Ishikawa (cell line): ENCODE measurements at regions not wholly inside any gene's neighbourhood (a gene's known extent, or its start where the extent isn't known, plus 50 kb on each side); places are given as distances from the start of the nearest gene placed in this dataset.

Experiments
- CEBPB ChIP-seq: IDR thresholded peaks from 2 replicates; pipeline ENCODE4 v1.6.1; 2012
- CREB1 ChIP-seq: IDR thresholded peaks from 2 replicates; pipeline ENCODE4 v1.6.1; 2012; ENCODE audit warnings: low read depth
- EGR1 ChIP-seq: IDR thresholded peaks from 2 replicates; pipeline ENCODE4 v1.6.1; 2012
- EP300 ChIP-seq: IDR thresholded peaks from 2 replicates; pipeline ENCODE4 v1.6.1; 2012; ENCODE audit warnings: borderline replicate concordance
- FOXM1 ChIP-seq: IDR thresholded peaks from 2 replicates; pipeline ENCODE4 v1.6.1; 2012; ENCODE audit warnings: low read depth, borderline replicate concordance
- NFIC ChIP-seq: IDR thresholded peaks from 2 replicates; pipeline ENCODE4 v1.6.1; 2012
- RAD21 ChIP-seq: IDR thresholded peaks from 2 replicates; pipeline ENCODE4 v1.6.1; 2012; ENCODE audit warnings: low read depth
- TAF1 ChIP-seq: IDR thresholded peaks from 2 replicates; pipeline ENCODE4 v1.6.1; 2012; ENCODE audit warnings: low read depth, mild to moderate bottlenecking
- TCF12 ChIP-seq: IDR thresholded peaks from 2 replicates; pipeline ENCODE4 v1.6.1; 2012; ENCODE audit warnings: low read depth
- TEAD4 ChIP-seq: IDR thresholded peaks from 2 replicates; pipeline ENCODE4 v1.6.1; 2012
- YY1 ChIP-seq: IDR thresholded peaks from 2 replicates; pipeline ENCODE4 v1.6.1; 2012; ENCODE audit warnings: low read depth
- ZBTB7A ChIP-seq: IDR thresholded peaks from 2 replicates; pipeline ENCODE4 v1.6.1; 2012; ENCODE audit warnings: low read depth
- TF ChIP-seq, protein P1 (sequence below): IDR thresholded peaks from 2 replicates; pipeline ENCODE4 v1.6.1; 2012; ENCODE audit warnings: low read depth, mild to moderate bottlenecking
- TF ChIP-seq, protein P2 (sequence below): IDR thresholded peaks from 2 replicates; pipeline ENCODE4 v1.6.1; 2012
- TF ChIP-seq, protein P3 (sequence below): IDR thresholded peaks from 2 replicates; pipeline ENCODE4 v1.6.1; 2012

DNA sequence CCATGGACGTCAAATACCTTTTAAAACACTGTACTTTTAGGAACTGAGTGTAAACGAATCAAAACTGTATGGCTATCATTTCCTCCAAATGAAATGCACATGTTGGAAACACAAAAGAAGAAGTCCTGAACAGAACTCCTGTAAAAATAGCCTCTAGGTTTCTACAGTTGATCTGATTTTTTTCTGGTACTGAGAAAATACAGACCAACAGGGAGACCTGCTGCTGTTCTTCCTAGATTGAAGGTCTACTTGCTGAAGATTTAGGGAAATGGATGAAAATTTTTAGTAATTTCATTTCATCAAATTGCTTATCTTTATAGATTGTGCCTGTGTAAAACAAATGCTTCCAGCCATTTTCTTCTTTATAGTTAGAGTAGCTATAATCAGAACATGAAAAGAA lies 520.4 kb downstream of the SLITRK6 start:
- no peak for TF ChIP-seq YY1
- TF ChIP-seq, protein P1, sequence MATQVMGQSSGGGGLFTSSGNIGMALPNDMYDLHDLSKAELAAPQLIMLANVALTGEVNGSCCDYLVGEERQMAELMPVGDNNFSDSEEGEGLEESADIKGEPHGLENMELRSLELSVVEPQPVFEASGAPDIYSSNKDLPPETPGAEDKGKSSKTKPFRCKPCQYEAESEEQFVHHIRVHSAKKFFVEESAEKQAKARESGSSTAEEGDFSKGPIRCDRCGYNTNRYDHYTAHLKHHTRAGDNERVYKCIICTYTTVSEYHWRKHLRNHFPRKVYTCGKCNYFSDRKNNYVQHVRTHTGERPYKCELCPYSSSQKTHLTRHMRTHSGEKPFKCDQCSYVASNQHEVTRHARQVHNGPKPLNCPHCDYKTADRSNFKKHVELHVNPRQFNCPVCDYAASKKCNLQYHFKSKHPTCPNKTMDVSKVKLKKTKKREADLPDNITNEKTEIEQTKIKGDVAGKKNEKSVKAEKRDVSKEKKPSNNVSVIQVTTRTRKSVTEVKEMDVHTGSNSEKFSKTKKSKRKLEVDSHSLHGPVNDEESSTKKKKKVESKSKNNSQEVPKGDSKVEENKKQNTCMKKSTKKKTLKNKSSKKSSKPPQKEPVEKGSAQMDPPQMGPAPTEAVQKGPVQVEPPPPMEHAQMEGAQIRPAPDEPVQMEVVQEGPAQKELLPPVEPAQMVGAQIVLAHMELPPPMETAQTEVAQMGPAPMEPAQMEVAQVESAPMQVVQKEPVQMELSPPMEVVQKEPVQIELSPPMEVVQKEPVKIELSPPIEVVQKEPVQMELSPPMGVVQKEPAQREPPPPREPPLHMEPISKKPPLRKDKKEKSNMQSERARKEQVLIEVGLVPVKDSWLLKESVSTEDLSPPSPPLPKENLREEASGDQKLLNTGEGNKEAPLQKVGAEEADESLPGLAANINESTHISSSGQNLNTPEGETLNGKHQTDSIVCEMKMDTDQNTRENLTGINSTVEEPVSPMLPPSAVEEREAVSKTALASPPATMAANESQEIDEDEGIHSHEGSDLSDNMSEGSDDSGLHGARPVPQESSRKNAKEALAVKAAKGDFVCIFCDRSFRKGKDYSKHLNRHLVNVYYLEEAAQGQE = no peak
- no peak for TF ChIP-seq FOXM1
- TF ChIP-seq NFIC = no peak
- TF ChIP-seq, protein P2, sequence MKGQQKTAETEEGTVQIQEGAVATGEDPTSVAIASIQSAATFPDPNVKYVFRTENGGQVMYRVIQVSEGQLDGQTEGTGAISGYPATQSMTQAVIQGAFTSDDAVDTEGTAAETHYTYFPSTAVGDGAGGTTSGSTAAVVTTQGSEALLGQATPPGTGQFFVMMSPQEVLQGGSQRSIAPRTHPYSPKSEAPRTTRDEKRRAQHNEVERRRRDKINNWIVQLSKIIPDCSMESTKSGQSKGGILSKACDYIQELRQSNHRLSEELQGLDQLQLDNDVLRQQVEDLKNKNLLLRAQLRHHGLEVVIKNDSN = no peak
- TF ChIP-seq TEAD4 = no peak

DNA sequence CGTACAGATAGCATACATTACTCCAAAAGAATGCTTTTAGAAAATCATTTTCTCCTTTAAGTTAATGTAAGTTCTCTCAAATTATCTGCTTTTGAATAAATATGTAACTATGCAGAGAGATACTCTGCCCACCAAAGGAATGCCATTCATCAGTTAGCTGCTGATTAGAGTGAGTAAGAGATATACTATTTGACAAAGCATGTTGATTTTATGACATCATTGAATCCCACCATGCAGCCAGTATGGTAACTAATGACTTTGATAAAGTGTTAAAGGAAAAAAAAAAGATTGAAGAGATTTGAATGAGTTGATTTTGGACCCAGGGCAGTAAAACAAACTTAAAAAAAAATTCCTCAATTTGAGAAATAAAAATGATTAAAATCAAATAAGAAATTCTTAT lies 521.5 kb downstream of the SLITRK6 start:
- TF ChIP-seq TEAD4 (peak; percentile 25; the same call in 1 of the 2 replicates), YY1 (no peak), TAF1 (no peak)
- TF ChIP-seq, protein P3, sequence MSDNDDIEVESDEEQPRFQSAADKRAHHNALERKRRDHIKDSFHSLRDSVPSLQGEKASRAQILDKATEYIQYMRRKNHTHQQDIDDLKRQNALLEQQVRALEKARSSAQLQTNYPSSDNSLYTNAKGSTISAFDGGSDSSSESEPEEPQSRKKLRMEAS = no peak

DNA sequence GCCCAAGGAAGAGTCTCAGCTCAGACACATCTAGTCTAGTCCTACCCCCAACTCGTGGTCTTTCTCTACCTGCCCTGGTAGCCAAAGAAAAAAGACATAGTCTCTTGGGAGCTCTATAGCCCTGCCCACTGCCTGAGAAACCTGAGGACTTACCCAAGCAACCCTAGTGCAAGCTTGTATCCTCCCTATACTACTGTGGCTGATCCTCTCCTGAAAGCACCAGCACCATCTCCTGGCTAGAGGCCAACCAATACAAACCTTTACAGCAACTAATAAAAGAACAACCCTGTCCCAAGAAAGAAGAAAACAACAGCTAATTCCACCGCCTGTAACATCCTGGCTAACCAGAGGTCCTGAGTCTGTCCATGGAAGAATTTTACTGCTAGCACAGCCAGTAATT lies 532.4 kb downstream of the SLITRK6 start:
- TF ChIP-seq ZBTB7A = no peak
- TF ChIP-seq, protein P3 = no peak
- TF ChIP-seq CEBPB = no peak
- TF ChIP-seq, protein P1 = no peak
- TF ChIP-seq YY1 = no peak
- no peak for TF ChIP-seq EP300
- TF ChIP-seq CREB1 = no peak
- TF ChIP-seq NFIC = no peak
- TF ChIP-seq TEAD4 = no peak
- TF ChIP-seq TAF1 = no peak
- no peak for TF ChIP-seq RAD21
- TF ChIP-seq EGR1 = no peak
- TF ChIP-seq, protein P2 = no peak
- no peak for TF ChIP-seq FOXM1

DNA sequence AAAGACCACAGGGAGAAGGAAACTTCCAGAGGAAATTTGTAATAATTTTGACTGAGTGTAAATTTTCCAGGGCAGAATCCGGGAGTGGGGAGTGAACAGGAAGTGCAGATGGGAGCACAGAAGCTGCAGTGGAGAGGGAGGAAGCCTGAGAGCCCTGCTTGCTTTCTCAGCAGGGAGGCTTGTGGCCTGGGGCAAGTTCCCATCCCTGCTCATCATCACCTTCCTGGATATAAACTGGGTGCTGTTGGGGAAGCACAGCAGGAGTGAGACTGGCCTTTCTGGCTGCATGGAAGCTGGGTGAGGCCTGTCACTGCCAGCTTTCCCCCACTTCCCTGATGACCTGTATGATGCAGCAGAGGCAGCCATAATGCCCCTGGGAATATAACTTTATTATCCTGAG lies 532.9 kb downstream of the SLITRK6 start:
- TF ChIP-seq, protein P2 = no peak
- TF ChIP-seq CREB1 (no peak), CEBPB (no peak), EGR1 (no peak), YY1 (no peak), TAF1 (no peak), TCF12 (no peak), TEAD4 (no peak), EP300 (no peak), NFIC (no peak)
- TF ChIP-seq, protein P1 = no peak
- TF ChIP-seq, protein P3 = no peak

DNA sequence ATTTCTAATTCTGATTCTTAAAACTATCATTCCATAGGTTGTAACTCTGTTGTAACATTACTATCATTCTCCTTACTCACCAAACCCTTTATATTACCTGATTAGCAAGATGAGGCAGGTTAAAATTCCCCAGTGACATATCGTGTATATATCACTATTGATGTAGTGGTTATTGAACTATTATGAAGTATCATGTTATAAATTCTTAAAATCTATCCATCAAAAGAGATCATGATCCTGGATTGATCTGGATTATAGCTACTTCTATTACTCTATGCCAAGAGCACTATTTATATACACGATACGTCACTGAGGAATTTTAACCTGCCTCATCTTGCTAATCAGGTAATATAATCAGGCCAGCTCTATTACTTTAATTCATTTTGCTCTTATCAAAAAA lies 533.9 kb downstream of the SLITRK6 start:
- TF ChIP-seq CEBPB (no peak), EGR1 (no peak), FOXM1 (no peak), YY1 (no peak), TAF1 (no peak), NFIC (no peak), TCF12 (no peak), ZBTB7A (no peak), RAD21 (no peak)
- TF ChIP-seq, protein P2 = no peak
- TF ChIP-seq, protein P1 = no peak
